ENCODE measurements at regions not wholly inside any gene's neighbourhood (a gene's known extent, or its start where the extent isn't known, plus 50 kb on each side); places are given as distances from the start of the nearest gene placed in this dataset.

DNA sequence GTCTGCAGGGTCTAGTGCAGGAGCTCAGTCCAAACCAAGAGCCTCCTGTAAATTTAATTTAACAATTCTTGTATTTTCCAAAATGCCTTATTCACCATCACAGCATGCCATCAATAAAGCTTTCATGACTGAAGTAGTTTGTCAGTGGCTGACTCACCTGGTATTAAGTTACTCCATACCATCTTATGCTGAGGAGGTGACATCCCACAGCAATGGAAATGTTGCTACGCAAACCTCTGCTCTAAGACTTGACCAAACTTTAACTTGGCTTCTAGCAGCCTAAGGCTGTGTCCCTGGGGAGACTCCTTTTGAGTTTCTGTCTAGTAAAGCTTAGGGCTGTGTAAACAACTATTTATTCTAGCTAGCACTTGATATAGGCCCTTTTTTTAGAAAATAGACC is 1231.3 kb upstream of the CDH18 start:
- no peak for FAIRE-seq

DNA sequence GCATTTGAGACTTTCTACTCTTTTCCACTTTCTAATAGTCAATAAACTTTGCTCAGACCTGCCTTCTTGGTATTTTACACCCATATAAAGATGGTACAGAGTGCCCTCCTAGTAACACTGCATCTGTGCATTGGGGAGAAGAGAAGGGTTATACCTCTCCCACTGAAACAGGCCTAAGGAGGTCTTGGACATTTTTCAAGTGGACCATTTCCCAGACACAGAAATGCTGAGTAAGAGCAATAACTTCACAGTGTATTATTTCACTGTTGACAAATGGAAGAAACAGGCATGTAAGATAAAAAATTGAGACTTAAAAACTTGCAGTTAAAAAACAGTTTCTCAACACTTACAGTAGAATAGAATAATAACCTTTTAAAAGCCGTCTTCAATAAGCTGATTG is 1224.0 kb upstream of the CDH18 start:
- FAIRE-seq = no peak

More for the DNA sequence above, 1231.3 kb upstream of the CDH18 start:
- DNase-seq (ENCODE audit: extremely low spot score, insufficient read length, low read depth) = no peak

DNA sequence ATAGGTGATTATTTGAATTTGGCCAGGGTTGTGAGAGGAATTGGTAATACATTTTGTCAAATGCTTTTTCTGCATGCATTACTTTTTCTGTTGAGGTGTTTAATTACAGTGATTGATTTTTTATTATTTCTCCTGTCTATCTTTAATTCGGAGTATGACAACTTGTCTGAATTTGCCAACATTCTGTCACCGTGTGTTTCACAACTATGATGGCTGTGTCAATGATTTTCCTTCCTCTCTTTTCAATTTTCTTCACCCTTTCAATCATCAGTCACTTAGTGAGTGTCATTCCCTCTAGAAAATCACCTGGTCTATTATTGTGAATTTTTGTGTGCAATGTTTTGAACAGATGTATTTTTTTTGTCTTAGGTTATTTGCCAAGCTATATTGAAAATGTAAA is 1221.4 kb upstream of the CDH18 start:
- FAIRE-seq = no peak
- no peak for DNase-seq (ENCODE audit: extremely low spot score, insufficient read length, low read depth)

More for the DNA sequence above, 1224.0 kb upstream of the CDH18 start:
- no peak for DNase-seq (ENCODE audit: extremely low spot score, insufficient read length, low read depth)

DNA sequence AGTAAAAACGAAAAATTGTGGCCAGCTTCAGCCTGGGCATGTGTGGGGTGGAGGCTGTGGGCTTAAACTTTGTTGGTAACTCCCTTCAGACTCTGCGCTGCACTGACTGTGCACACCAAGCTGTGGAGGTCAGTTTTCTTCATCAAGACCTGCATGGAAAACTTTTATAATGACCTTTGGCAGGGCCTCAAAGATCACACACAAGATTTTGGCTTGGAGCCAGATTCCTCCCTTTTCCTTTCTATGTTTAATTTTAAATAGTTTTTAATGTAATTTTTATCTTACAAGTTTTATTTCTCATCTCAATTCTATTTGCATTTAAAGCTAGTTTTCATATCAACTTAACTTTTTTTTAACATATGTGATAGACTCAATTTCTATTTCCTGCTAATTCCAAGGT is 1211.1 kb upstream of the CDH18 start:
- no peak for FAIRE-seq
- no peak for DNase-seq (ENCODE audit: extremely low spot score, insufficient read length, low read depth)

DNA sequence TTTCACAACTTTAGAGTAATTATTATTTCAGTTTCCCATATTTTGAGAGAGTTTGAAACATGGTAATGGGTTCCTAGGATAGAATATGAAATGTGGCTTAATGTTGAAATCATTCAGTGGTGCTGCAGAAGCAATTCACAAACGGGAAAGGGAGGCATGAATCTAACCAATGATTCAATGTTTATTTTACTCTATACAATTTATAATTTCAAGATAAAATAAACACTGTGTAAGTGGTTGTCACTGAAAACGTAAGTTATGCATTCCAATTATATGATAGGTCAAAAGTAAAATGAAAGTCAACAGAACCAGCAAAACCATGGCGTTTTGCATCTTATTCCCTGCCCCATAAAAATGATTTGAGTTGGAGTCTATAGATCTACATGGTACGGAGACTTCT is 1207.1 kb upstream of the CDH18 start:
- DNase-seq (ENCODE audit: extremely low spot score, insufficient read length, low read depth) (no peak), FAIRE-seq (no peak)

DNA sequence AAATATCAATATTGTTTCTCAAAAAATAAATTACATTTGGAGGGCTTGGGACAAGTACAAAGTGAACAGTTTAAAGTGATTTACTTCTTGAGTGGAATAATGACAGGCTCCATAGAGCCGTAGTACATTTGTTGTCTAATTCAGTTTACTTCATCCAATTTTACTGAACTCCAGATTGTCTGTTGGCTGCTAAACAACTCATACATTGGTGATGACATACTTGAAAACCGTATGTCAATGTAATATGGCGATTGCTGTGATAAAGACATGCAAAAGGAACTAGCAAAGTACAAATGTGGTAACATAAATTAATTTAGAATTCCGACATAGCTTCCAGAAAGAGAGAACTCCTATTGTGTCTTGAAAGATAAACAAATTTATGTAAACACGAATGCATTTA is 1197.5 kb upstream of the CDH18 start:
- FAIRE-seq (no peak), DNase-seq (ENCODE audit: extremely low spot score, insufficient read length, low read depth) (no peak)

DNA sequence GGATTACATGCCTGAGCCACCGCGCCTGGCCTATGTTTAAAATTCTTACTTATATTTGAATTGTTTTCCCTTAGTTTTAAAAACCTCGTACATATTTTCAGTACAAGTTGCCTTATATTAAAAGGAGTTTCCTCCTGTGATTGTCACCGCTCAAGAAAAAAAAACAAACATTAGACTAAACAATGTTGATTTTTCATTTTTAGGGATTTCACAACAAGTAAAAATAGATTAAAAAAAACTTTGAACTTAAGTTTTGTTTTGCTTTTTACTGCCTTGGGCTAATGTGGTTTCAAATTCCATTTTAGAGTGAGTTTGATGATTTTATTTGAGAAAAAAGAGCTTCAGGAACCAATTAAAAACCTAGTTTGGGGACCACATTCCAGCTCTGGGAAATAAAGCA is 1196.6 kb upstream of the CDH18 start:
- DNase-seq (ENCODE audit: extremely low spot score, insufficient read length, low read depth) (no peak), FAIRE-seq (no peak)

DNA sequence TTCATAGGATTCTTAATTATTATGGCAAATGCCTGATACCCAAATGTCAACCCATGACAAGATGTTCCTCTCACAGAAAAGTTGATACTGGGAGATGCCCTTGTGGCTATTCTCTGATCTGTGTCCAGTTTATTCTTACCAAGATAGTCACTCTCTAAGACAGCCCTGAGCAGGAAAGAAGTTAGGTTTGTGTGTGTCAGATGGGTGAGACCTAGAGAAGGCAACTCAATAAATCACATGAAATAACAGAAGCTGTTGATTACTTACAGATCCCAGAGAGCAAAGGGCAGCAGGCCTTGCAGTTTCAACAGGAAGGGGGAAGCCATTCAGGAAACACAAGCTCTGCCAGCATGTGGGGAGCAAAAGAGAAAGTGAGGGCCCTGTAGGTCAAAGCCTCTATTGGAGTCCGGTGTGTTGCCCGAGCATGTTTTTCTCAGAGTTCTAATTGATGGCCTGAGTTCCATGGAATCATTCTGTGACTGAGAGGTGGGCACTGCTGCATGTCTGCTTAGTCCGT is 1193.7 kb upstream of the CDH18 start:
- FAIRE-seq (no peak), DNase-seq (ENCODE audit: extremely low spot score, insufficient read length, low read depth) (no peak)

DNA sequence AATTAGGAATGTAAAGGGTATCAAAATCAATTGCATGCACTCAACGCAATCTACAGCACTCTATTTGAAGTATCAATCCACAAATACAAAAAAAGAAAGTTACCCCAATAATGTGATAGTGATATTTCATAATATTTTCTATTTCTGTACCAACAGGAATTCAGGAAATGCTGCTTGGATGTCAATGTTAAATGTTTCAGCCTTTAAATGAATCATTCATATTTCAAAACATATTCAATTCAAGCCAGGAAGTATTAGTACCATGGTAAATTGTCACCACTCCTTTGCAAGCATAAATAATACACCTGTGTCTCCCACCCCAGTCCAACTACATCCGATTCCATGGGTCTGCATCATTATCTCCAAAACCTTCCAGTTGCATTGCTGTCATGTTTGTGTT is 1185.5 kb upstream of the CDH18 start:
- DNase-seq (ENCODE audit: extremely low spot score, insufficient read length, low read depth) = no peak
- no peak for FAIRE-seq

DNA sequence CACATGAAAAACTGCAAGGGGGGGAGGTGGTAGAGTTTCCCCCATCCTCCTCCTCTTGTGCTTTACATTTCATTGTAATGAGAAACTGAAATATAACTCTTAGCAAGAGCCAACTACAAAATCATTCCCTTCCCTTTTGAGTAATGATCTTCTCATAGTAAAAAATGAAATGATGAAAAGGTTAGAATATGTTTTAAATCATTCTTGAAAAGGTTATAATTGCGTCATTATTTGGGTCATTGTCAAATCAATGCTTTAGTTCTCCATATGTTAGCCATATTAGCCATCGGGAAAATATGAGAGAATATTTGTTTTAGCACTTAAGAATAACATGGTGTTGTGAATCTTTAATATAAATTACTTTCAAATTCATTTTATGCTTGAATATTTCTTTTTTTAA is 1185.0 kb upstream of the CDH18 start:
- FAIRE-seq (no peak), DNase-seq (ENCODE audit: extremely low spot score, insufficient read length, low read depth) (no peak)

DNA sequence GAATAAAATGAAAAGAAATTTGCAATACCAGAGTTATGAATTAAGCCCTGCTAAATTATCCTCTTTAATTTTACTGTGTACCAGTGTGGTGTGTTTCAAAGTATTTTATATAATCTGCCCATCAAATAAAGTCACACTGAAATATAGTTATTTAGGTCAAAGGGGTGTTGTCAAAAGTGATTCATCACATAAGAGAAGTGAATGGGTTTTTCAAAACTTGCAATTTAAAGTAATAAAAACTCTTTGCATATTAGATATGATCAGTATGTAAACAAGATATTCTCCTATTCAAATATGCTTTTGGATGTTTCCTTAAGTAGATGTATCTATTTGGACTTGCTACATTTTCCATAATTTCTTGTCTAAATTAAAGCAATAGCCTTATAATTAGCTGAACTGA is 1183.0 kb upstream of the CDH18 start:
- no peak for FAIRE-seq

DNA sequence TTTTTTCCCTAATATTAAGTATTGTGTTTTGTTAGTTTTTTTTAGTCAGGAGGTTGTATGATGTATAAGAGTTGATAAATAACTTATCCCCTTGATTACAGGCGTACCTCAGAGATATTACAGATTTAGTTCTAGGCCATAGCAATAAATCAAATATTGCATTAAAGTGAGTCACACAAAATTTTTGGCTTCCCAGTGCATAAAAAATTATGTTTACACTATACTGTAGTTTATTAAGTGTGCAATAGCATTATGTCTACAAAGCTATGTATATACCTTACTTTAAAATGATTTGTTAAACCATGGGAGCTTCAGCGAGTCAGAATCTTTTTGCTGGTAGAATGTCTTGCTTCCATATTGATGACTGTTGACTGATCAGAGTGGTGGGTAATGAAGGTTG is 1180.6 kb upstream of the CDH18 start:
- FAIRE-seq = no peak

More for the DNA sequence above, 1183.0 kb upstream of the CDH18 start:
- DNase-seq (ENCODE audit: extremely low spot score, insufficient read length, low read depth) = no peak

DNA sequence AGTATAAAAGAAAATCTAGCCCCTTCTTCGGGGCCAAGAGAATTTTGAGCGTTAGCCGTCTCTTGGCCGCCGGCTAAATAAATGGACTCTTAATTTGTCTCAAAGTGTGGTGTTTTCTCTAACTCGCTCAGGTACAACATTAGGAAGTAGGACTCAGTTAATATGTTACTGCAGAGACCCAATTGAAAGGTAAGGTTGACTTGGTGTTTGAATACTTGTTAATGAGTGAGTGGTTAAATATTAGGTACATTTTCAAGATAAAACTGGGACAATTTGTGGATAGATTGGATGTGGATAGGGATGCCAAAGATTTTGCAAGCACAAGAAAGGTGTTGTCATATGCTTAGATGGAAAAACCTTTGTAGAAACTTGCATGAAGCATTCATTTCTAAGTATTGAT is 1177.3 kb upstream of the CDH18 start:
- DNase-seq (ENCODE audit: extremely low spot score, insufficient read length, low read depth) (no peak), FAIRE-seq (no peak)

More for the DNA sequence above, 1180.6 kb upstream of the CDH18 start:
- DNase-seq (ENCODE audit: extremely low spot score, insufficient read length, low read depth) = no peak

DNA sequence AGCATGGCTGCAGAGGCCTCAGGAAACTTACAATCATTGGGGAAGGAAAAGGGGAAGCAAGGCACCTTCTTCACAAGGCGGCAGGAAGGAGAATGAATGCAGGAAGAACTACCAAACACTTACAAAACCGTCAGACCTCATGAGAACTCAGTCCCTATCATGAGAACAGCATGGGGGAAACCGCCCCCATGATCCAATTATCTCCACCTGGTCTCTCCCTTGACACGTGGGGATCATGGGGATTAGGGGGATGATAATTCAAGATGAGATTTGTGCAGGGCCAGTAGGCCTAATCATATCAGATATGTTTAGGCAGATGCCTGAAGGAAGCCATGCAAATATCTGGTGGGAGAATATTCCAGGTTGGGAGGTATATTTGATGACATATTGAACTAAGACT is 1176.4 kb upstream of the CDH18 start:
- no peak for FAIRE-seq
- no peak for DNase-seq (ENCODE audit: extremely low spot score, insufficient read length, low read depth)

DNA sequence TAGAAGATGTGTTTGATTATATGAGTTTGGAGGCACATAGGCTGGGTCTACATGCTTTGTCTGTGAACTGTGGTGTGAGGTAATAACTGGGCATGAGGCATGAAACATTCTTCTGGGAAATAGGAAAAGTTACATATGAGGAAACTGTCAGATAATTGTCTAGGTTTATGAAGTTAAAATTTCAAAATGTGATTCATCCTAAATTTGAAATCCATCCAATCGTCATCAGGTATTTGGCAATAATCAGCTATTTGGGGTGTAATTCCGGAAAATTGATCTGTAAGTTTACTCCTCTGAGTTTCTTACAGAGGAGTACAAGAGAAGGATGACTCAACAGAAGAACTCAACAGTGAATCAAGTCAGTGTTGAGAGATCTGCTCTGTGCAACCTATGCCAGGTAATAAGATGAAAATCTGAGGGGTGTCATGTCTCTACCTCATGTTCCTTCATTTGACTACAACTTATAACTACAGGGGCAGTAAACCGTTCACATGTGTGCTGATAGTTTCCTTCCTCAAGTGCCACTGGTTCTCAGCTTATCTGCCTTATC is 1171.6 kb upstream of the CDH18 start:
- DNase-seq (ENCODE audit: extremely low spot score, insufficient read length, low read depth) (no peak), FAIRE-seq (no peak)

DNA sequence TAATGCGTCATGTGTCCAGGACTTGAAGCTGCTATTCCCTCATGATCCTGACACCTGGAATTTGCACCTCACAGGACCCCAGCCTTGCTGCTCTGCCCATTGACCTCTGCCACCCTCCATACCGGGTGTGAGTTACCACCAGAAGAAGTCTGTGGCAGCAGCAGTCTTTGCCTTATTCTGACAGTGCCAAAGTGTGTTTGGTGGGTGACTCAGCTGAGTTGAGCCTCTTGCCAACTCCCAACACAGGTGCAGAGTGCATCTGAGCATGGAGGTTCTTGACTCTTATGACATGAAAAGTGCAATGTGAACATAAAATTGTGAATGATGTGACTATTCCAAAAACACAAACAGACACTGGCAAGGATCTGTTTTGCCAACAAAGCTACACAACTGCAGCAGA is 1166.5 kb upstream of the CDH18 start:
- FAIRE-seq = no peak
- DNase-seq (ENCODE audit: extremely low spot score, insufficient read length, low read depth) = no peak

DNA sequence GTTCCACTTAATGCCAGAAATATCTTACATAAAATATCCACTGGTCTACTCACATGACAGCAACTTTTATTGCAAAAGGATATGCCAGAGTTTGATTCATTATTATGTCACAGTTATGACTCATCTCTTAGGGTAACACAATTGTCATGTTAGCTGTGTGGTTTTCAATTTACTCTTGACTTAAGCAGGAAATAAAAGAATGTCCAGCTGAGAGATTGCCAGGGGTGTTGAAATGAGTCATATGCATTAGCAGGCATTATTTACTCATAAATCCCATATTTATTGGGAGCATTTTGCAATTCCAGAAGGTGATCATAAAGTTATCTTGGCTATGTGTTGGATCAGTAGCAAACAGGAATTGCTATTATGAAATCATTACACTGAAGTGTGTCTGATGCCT is 1164.6 kb upstream of the CDH18 start:
- FAIRE-seq (no peak), DNase-seq (ENCODE audit: extremely low spot score, insufficient read length, low read depth) (no peak)

DNA sequence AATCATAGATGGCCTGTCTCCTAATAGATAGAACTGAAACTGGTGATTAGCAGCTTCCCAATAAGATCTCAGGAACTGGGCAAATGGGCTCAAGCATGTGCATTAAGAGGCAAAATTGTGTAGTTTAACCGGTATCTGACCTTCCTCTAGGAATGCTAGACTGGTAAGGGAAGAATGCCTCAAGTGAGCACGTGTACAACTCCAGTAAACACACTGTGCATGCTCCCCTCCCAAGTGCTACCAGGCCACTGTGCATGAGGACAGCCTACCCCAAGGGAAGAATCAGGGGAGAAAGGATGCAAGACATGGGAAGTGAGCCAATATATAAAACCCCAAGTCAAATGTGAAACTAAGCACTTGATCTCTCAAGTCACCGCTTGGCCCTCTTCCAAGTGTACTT is 1157.4 kb upstream of the CDH18 start:
- DNase-seq (ENCODE audit: extremely low spot score, insufficient read length, low read depth) (no peak), FAIRE-seq (no peak)

DNA sequence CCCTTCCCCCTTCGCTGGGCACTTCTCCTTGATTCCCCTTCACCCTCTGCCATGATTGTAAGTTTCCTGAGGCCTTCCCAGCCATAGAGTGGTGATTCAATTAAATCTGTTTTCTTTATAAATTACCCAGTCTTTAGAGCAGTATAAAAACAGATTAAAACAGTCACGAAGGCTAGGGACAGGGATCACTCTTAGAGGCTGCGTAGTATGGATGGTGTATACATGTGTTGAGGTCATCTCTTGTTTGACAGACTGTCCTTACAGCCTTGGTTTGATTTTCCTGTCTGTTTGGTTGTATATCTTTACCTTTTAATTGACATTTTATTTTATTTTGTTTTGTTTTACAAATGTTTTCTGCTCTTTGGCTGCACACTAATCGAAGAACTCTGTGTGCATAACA is 1155.7 kb upstream of the CDH18 start:
- FAIRE-seq = no peak
- DNase-seq (ENCODE audit: extremely low spot score, insufficient read length, low read depth) = no peak

DNA sequence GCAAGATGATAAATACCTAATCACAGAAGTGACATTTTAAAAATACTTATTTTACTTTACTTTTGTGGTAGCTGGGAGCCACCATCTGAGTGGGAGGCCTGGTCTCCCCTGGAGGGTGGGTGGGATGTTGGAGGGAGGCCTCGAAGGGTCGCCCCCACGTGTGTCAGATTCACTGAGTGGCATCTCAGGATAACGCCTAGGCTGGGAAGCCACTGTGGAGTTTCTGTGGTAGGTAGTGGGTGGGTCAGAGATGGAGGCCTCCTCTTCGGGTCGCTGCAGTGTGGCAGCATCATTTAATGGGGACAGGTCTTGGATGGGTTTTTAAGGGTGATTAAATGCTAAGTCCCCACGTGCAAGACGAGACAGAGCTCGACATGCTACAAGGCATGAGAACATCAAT is 1154.8 kb upstream of the CDH18 start:
- no peak for FAIRE-seq
- DNase-seq (ENCODE audit: extremely low spot score, insufficient read length, low read depth) = no peak

DNA sequence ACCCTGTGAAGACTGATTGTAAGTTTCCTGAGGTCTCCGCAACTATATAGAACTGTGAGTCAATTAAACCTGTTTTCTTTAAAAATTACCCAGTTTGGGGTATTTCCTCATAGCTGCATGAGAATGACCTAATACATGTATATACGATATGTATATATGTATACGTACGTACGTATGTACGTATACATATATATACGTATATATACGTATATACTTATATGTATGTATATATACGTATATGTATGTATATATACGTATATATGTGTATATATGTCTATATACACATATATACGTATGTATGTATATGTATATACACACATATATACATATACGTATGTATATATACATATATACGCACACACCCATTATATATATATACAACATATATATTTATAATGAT is 1153.0 kb upstream of the CDH18 start:
- FAIRE-seq (no peak), DNase-seq (ENCODE audit: extremely low spot score, insufficient read length, low read depth) (no peak)

DNA sequence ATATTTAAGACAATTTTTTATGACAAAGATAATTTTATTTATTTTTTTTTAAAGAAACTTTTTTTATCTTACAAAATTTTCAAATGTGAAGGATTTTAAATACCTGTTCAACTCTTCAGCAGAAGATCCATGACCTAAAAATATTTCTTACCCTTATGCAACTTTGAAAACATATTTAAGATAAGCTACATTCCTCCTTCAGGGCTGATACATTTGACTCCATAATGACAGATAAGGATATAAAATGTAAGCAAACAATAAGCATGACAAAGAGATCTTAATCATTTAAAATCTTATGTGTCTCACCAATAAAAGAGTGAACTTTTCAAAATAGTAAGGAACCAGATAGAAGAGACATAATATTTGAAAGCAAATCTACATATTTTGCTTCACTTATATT is 1138.2 kb upstream of the CDH18 start:
- DNase-seq (ENCODE audit: extremely low spot score, insufficient read length, low read depth) (no peak), FAIRE-seq (no peak)
